Endodermal cell (in vitro differentiated cells): ENCODE measurements at regions not wholly inside any gene's neighbourhood (a gene's known extent, or its start where the extent isn't known, plus 50 kb on each side); places are given as distances from the start of the nearest gene placed in this dataset.

Source experiments
- DNase-seq: peaks from one replicate; pipeline ENCODE4 v3.0.0-alpha.2; 2017
- H3K27ac ChIP-seq: 2 replicates; pipeline ENCODE4 v1.5.1; 2013; ENCODE audit warnings: mild to moderate bottlenecking, low read depth, low read length, moderate library complexity
- H3K27me3 ChIP-seq: 2 replicates; pipeline ENCODE4 v1.6.1; 2013; ENCODE audit warnings: mild to moderate bottlenecking, low read length, moderate library complexity; ENCODE audit not compliant: insufficient read depth, control insufficient read depth, poor library complexity, severe bottlenecking
- H3K36me3 ChIP-seq: 2 replicates; pipeline ENCODE4 v1.7.0; 2013; ENCODE audit warnings: mild to moderate bottlenecking, low read length, moderate library complexity; ENCODE audit not compliant: control insufficient read depth, insufficient read depth
- H3K4me1 ChIP-seq: one replicate; pipeline ENCODE4 v1.7.0; 2013; ENCODE audit warnings: low read length; ENCODE audit not compliant: control insufficient read depth, insufficient read depth
- H3K4me3 ChIP-seq: 2 replicates; pipeline ENCODE4 v1.5.1; 2013; ENCODE audit warnings: mild to moderate bottlenecking, low read length, moderate library complexity
- H3K9ac ChIP-seq: 2 replicates; pipeline ENCODE4 v1.6.1; 2013; ENCODE audit warnings: mild to moderate bottlenecking, low read length, moderate library complexity; ENCODE audit not compliant: poor library complexity, severe bottlenecking; ENCODE audit errors: extremely low read depth
- H3K9me3 ChIP-seq: 2 replicates; pipeline ENCODE4 v1.6.1; 2013; ENCODE audit warnings: mild to moderate bottlenecking, low read length, moderate library complexity; ENCODE audit not compliant: control insufficient read depth
- H3K27ac Mint-ChIP-seq: 2 replicates; pipeline ENCODE4 v1.8.0; 2020; ENCODE audit warnings: mixed read lengths
- H3K27me3 Mint-ChIP-seq: 2 replicates; pipeline ENCODE4 v1.8.0; 2021; ENCODE audit warnings: mild to moderate bottlenecking, mixed read lengths; ENCODE audit not compliant: insufficient read depth
- H3K36me3 Mint-ChIP-seq: 2 replicates; pipeline ENCODE4 v1.8.0; 2020; ENCODE audit warnings: low read depth, mixed read lengths
- H3K4me1 Mint-ChIP-seq: 2 replicates; pipeline ENCODE4 v1.8.0; 2020; ENCODE audit warnings: mixed read lengths
- H3K4me3 Mint-ChIP-seq: 2 replicates; pipeline ENCODE4 v1.8.0; 2020; ENCODE audit warnings: mild to moderate bottlenecking, moderate library complexity, mixed read lengths
- H3K9me3 Mint-ChIP-seq: 2 replicates; pipeline ENCODE4 v1.8.0; 2020; ENCODE audit warnings: mild to moderate bottlenecking, mixed read lengths
- CTCF ChIP-seq: fragments of 200-600 bp; sonication (generic); conservative IDR thresholded peaks from 2 replicates; pipeline ENCODE4 v1.5.0; 2021; ENCODE audit warnings: antibody characterized with exemption, mild to moderate bottlenecking
- WGBS, 2 experiments: methylation state at CpG; one replicate each; pipeline versions ENCODE4 v1.1.5 to v1.1.7; 2013; ENCODE audit warnings: missing lambda C conversion rate in 2 of 2, mixed read lengths in 1 of 2; ENCODE audit not compliant: insufficient coverage in 1 of 2, insufficient read length in 1 of 2; 5-methylcytosine and 5-hydroxymethylcytosine counted together

DNA sequence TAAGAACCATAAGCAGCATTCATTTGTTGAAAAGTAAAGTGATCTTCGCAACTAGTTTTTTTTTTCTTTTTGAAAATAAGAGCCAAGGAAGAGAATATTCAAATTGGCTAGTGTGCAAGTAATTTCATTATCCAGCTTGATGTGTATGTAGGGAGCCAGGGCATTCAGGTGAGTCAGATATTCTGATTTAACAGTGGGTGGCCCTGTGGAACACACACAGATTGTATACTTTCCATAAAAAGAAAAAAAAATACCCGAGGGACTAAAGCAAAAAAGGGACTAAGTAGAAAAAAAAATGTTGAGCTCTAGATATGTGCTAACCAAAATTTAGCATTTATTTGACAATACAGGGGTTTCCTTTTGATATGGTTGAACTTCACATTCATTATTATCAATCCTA lies 96.9 kb upstream of the ROPN1 start:
- Mint-ChIP-seq H3K9me3 (no peaks in the 10 kb centered on the region), H3K36me3 (no peaks in the 10 kb centered on the region), H3K27ac (no peak overlapping the region), H3K27me3 (peaks cover 9% of the 10 kb centered on the region), H3K4me3 (no peak overlapping the region), H3K4me1 (peaks cover 12% of the 10 kb centered on the region)
- TF ChIP-seq CTCF = no peak
- no peak overlapping the region for H3K4me3 ChIP-seq
- WGBS, 2 experiments = 64 to 84% methylated on average over 2 of the region's 2 CpGs
- DNase-seq = no peak
- no peak overlapping the region for H3K27ac ChIP-seq
- no peaks in the 10 kb centered on the region for H3K4me1 ChIP-seq
- H3K9ac ChIP-seq = no peak overlapping the region
- no peaks in the 10 kb centered on the region for H3K9me3 ChIP-seq
- no peaks in the 10 kb centered on the region for H3K27me3 ChIP-seq
- no peaks in the 10 kb centered on the region for H3K36me3 ChIP-seq

- H3K27me3 ChIP-seq = no peaks in the 10 kb centered on the region
- H3K4me1 ChIP-seq = no peaks in the 10 kb centered on the region
- H3K36me3 Mint-ChIP-seq = no peaks in the 10 kb centered on the region
- peaks cover 9% of the 10 kb centered on the region for H3K27me3 Mint-ChIP-seq
- H3K4me1 Mint-ChIP-seq = peaks cover 12% of the 10 kb centered on the region
- no peak overlapping the region for H3K27ac Mint-ChIP-seq
- no peak overlapping the region for H3K27ac ChIP-seq
- no peaks in the 10 kb centered on the region for H3K36me3 ChIP-seq
- DNase-seq = no peak
- H3K9ac ChIP-seq = no peak overlapping the region
- 87 to 100% methylated on average over 1 to 2 of the region's 2 CpGs for WGBS, 2 experiments
- TF ChIP-seq CTCF = no peak
- H3K9me3 ChIP-seq = no peaks in the 10 kb centered on the region
- H3K4me3 ChIP-seq = no peak overlapping the region
- no peaks in the 10 kb centered on the region for H3K9me3 Mint-ChIP-seq
- no peak overlapping the region for H3K4me3 Mint-ChIP-seq
Observed at GRCh38 chr3:124089214-124089613, 97.3 kb upstream of the ROPN1 start.

GRCh38 chr3:124091716-124092115 lies 99.8 kb upstream of the ROPN1 start:
- H3K9me3 ChIP-seq = no peaks in the 10 kb centered on the region
- no peaks in the 10 kb centered on the region for H3K36me3 Mint-ChIP-seq
- H3K36me3 ChIP-seq = no peaks in the 10 kb centered on the region
- H3K4me1 Mint-ChIP-seq = peaks cover 12% of the 10 kb centered on the region
- no peak overlapping the region for H3K9ac ChIP-seq
- H3K27me3 Mint-ChIP-seq = peaks cover 6% of the 10 kb centered on the region
- no peak overlapping the region for H3K27ac Mint-ChIP-seq
- H3K9me3 Mint-ChIP-seq = no peaks in the 10 kb centered on the region
- H3K4me3 ChIP-seq = no peak overlapping the region
- 100% methylated on average over 1 of the region's 1 CpG; no CpG with 5 or more reads in 1 of the 2 experiments for WGBS, 2 experiments
- H3K4me3 Mint-ChIP-seq = no peak overlapping the region
- H3K27me3 ChIP-seq = no peaks in the 10 kb centered on the region
- no peak for DNase-seq
- no peak overlapping the region for H3K27ac ChIP-seq
- H3K4me1 ChIP-seq = no peaks in the 10 kb centered on the region
- TF ChIP-seq CTCF = no peak
